ENCODE measurements at regions not wholly inside any gene's neighbourhood (a gene's known extent, or its start where the extent isn't known, plus 50 kb on each side); places are given as distances from the start of the nearest gene placed in this dataset.
"Not testable (repeated sequence)": the region's sequence is repeated elsewhere in the genome, so short reads cannot be mapped to it uniquely, and the experiment has no call there.

DNA sequence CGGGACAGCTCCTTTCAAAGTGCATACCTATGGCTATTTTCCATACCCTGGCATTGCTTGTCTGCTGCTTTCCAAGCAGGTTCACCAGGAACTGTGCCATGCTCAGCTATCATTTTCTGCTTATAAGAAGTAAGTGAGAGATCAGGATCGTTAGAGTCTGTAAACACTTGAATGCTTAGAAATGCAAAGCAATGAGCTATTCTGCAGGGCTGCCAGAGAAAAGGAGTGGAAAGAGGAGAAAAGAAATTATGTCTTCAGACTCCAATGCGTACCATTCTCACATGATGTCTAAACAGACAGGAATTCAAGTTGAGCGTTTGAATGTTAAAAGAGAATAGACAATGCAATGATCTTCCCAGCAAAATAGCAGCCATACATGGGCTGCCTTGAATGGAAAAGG is 245.5 kb upstream of the SLC7A11 start:
- no peak for DNase-seq (ENCODE audit: low read depth)
- TF ChIP-seq, protein P1, sequence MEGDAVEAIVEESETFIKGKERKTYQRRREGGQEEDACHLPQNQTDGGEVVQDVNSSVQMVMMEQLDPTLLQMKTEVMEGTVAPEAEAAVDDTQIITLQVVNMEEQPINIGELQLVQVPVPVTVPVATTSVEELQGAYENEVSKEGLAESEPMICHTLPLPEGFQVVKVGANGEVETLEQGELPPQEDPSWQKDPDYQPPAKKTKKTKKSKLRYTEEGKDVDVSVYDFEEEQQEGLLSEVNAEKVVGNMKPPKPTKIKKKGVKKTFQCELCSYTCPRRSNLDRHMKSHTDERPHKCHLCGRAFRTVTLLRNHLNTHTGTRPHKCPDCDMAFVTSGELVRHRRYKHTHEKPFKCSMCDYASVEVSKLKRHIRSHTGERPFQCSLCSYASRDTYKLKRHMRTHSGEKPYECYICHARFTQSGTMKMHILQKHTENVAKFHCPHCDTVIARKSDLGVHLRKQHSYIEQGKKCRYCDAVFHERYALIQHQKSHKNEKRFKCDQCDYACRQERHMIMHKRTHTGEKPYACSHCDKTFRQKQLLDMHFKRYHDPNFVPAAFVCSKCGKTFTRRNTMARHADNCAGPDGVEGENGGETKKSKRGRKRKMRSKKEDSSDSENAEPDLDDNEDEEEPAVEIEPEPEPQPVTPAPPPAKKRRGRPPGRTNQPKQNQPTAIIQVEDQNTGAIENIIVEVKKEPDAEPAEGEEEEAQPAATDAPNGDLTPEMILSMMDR (conservative IDR thresholded peaks at IDR 0.05; ENCODE audit: low read depth, low read length), result no peak

GRCh38 chr4:138487230-138487629 is 245.1 kb upstream of the SLC7A11 start:
- no peak overlapping the region for H3K4me3 ChIP-seq (ENCODE audit: low read depth, low read length)
- TF ChIP-seq, protein P1 (conservative IDR thresholded peaks at IDR 0.05; ENCODE audit: low read depth, low read length), result no peak
- no peak for DNase-seq (ENCODE audit: low read depth)

More for the DNA sequence above, 245.5 kb upstream of the SLC7A11 start:
- H3K4me3 ChIP-seq (ENCODE audit: low read depth, low read length), result no peak overlapping the region

DNA sequence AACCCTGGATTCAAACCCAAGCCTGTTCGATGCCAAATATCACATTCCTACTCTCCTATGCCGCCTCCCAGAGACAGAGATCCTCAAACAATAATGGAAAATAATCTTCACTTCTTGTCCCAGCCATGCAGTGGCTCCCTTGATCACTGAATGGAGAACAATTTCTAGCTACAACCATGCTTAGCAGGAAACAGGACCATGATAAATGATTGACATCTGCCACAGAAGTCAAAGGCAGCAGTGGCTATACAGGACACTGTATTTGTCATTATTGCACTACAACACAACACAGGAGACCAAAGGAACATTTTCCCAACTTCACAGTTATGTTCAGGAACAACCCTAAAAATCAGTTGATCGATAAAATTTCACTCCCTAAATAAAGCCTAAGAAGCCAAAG is 243.3 kb upstream of the SLC7A11 start:
- TF ChIP-seq, protein P1 (conservative IDR thresholded peaks at IDR 0.05; ENCODE audit: low read depth, low read length), result no peak
- H3K4me3 ChIP-seq (ENCODE audit: low read depth, low read length), result no peak overlapping the region
- no peak for DNase-seq (ENCODE audit: low read depth)

GRCh38 chr4:138475116-138475515 is 233.0 kb upstream of the SLC7A11 start:
- no peak overlapping the region for H3K4me3 ChIP-seq (ENCODE audit: low read depth, low read length)
- DNase-seq (ENCODE audit: low read depth), result no peak
- TF ChIP-seq, protein P1 (conservative IDR thresholded peaks at IDR 0.05; ENCODE audit: low read depth, low read length), result no peak

DNA sequence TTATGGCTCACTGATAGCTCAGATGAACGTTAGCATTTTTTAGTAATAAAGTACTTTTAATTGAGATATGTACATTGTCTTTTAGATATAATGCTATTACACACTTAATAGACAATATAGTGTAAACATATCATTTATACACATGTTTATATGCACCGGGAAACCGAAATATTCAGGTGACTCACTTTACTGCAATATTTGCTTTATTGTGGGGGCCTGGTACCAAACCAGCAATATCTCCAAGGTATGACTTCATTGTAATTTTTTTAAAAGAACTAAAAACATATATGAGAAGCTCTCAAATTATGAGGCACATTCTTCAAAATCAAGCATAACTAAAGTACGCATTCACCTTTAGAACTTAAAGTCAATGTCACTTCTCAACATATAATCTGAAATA is 231.2 kb upstream of the SLC7A11 start:
- TF ChIP-seq, protein P1 (conservative IDR thresholded peaks at IDR 0.05; ENCODE audit: low read depth, low read length), result no peak
- DNase-seq (ENCODE audit: low read depth), result no peak
- H3K4me3 ChIP-seq (ENCODE audit: low read depth, low read length), result no peak overlapping the region

- DNase-seq (ENCODE audit: low read depth), result no peak
- no peak overlapping the region for H3K4me3 ChIP-seq (ENCODE audit: low read depth, low read length)
- TF ChIP-seq, protein P1 (conservative IDR thresholded peaks at IDR 0.05; ENCODE audit: low read depth, low read length), result no peak
Measured at GRCh38 chr4:138460477-138461414, 218.6 kb upstream of the SLC7A11 start.

- TF ChIP-seq, protein P1 (conservative IDR thresholded peaks at IDR 0.05; ENCODE audit: low read depth, low read length), result no peak
- no peak overlapping the region for H3K4me3 ChIP-seq (ENCODE audit: low read depth, low read length)
- DNase-seq (ENCODE audit: low read depth), result no peak
Measured at GRCh38 chr4:138458751-138459150, 216.6 kb upstream of the SLC7A11 start.

DNA sequence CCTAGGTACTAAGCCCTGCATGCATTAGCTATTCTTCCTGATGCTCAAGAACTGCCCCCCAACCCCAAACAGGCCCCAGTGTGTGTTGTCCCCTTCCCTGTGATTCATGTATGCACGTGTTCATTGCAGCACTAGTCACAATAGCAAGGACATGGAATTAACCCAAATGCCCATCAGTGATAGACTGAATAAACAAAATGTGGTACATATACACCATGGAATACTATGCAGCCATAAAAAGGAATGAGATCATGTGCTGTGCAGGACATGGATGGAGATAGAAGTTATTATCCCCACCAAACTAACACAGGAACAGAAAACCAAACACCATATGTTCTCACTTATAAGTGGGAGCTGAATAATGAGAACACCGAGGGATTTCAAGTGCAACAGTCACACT is 214.2 kb upstream of the SLC7A11 start:
- DNase-seq (ENCODE audit: low read depth); H3K4me3 ChIP-seq (ENCODE audit: low read depth, low read length): not testable (repeated sequence)

All from epithelial cell of proximal tubule (primary cell).